ENCODE measurements at regions not wholly inside any gene's neighbourhood (a gene's known extent, or its start where the extent isn't known, plus 50 kb on each side); places are given as distances from the start of the nearest gene placed in this dataset.
A peak's percentile ranks its signal among the peaks of the same experiment; 100 is the strongest.

DNA sequence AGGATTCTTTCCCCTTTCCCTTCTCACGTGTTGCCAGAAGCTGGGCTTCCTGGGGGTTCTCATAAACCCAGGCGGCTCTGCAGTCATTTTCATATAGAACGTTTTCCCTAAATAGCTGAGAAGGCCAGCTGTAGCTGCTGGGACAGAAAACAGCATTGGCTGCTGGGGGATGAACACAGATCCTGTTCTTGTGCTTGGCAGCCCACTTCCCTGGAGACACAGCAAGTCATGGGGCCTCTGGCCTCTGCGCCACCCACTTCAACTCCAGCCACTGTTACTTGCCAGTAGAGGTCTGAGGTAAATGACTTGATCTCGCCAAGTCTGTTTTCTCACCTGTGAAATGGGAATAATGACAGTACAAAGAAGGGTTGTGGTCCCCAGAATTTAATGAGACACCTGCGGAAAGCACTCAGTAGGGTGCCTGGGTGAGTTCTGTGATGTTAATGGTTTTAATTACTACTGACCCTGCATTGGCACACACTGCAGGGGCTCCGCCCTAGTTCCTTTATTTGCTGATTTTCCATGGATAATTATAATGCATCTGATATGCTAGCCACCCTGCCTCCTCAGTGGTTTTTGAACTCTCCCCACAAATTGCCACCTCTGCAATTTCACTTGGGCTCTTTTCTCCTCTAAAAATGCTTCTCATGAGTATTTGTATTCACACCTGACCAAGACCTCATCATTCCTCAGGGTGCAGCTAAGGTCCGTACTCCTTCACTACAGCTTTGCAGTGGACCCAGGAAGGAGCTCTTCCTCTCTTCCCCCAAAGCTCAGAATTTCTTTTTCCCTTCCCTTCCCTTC, 274.7 kb downstream of the RPLP1 start:
- no peak for DNase-seq (ENCODE audit: low read depth)
- H3K4me3 ChIP-seq (ENCODE audit: low read depth, low read length) = no peak overlapping the region
- TF ChIP-seq, protein P1, sequence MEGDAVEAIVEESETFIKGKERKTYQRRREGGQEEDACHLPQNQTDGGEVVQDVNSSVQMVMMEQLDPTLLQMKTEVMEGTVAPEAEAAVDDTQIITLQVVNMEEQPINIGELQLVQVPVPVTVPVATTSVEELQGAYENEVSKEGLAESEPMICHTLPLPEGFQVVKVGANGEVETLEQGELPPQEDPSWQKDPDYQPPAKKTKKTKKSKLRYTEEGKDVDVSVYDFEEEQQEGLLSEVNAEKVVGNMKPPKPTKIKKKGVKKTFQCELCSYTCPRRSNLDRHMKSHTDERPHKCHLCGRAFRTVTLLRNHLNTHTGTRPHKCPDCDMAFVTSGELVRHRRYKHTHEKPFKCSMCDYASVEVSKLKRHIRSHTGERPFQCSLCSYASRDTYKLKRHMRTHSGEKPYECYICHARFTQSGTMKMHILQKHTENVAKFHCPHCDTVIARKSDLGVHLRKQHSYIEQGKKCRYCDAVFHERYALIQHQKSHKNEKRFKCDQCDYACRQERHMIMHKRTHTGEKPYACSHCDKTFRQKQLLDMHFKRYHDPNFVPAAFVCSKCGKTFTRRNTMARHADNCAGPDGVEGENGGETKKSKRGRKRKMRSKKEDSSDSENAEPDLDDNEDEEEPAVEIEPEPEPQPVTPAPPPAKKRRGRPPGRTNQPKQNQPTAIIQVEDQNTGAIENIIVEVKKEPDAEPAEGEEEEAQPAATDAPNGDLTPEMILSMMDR (IDR thresholded peaks at IDR 0.05; ENCODE audit: insufficient read depth, low read length) = no peak

DNA sequence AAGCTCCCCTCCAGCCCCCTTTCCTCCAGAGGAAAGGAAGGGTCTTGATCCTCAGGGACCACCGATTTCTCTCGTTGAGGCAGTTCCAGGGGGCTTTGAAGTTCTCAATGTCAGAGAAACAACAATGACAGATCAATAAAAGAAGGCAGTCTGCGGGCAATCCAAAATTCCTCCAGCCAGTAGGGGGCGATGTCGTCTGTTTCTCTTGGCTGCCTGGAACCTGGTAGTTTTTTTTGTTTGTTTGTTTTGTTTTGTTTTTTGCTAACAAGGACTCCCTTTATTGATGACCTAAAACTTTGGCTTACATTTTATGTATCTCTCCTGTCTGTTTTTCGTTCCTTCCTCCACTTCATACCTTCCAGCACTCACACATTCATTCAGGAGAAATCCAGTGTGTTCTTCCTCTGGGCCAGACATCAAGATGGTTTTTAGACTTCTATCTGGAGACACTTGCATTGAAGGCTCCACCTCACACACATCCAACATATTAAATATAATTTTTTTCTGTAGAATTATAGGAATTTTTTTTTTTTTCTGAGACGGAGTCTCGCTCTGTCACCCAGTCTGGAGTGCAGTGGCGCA, 276.6 kb downstream of the RPLP1 start:
- DNase-seq (ENCODE audit: low read depth) = peak; percentile 40
- H3K4me3 ChIP-seq (ENCODE audit: low read depth, low read length) = no peak overlapping the region
- TF ChIP-seq, protein P1 (IDR thresholded peaks at IDR 0.05; ENCODE audit: insufficient read depth, low read length) = peak; percentile 83

DNA sequence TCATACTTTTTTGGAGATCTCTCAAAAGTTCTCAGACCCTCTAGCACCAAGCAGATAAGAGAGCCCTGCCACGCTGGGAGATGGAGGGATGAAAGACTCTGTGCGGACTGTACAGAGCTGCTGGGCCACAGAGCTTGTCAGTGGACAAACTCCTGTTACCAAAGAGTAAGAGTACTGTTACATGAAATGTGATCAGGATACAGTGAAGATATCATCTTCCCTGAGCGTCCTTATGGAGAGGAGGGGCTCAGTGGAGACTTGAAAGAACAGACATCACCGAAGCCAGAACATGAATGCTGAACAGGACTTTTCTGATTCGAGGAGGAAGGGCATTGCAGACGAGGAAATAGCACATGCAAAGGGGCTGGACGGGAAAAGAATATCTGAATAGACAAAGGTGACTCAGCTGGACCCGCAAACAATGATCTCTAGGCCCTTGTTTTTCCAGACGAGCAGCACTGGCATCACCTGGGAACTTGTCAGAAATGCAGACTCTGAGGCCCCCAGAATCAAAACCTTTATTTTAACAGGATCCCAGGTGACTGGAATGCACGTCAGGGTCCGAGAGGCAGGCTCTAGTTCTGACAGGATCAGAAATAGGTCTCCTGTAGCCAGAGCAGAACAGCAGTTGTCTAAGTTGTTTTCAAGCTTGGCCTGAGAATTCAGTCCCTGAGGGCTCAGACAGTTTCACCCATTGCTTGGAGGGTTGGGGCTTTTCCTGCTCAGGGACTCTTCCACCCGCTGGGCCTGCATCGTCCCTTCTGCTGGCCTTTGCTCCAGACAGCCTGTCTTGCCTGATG, 277.9 kb downstream of the RPLP1 start:
- TF ChIP-seq, protein P1 (IDR thresholded peaks at IDR 0.05; ENCODE audit: insufficient read depth, low read length) = no peak
- no peak for DNase-seq (ENCODE audit: low read depth)
- no peak overlapping the region for H3K4me3 ChIP-seq (ENCODE audit: low read depth, low read length)

DNA sequence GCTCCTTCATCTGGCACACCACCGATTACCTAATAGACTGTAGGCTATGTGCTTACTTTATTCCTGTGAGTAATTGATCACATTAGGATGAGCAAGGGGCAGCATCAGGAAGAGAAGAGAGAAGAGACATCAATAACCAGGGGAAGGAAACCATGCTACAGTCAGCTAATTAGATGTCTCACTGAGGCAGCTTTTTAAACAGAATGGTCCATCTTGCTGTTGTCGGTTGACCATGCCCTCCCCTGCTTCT, 278.4 kb downstream of the RPLP1 start:
- TF ChIP-seq, protein P1 (IDR thresholded peaks at IDR 0.05; ENCODE audit: insufficient read depth, low read length) = no peak
- no peak for DNase-seq (ENCODE audit: low read depth)
- no peak overlapping the region for H3K4me3 ChIP-seq (ENCODE audit: low read depth, low read length)

DNA sequence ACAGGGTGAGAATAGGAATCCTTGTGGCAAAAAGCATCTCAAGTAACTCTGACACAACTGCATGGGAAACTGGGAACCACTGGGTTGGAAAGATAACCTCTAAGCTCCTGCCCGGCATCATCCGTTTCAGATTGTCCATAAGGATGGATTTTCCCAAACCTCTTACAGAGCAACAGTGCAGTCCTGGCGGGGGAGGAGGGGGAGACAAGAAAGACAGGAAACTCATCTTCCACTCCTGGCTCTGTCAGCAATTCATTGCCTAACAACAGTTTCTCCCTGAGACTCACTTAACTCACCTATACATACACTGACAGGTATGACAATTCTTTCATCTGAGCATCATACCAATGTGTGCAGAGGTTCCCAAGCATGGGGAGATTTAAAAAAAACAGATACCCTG, 279.0 kb downstream of the RPLP1 start:
- DNase-seq (ENCODE audit: low read depth) = no peak
- TF ChIP-seq, protein P1 (IDR thresholded peaks at IDR 0.05; ENCODE audit: insufficient read depth, low read length) = no peak
- H3K4me3 ChIP-seq (ENCODE audit: low read depth, low read length) = no peak overlapping the region

DNA sequence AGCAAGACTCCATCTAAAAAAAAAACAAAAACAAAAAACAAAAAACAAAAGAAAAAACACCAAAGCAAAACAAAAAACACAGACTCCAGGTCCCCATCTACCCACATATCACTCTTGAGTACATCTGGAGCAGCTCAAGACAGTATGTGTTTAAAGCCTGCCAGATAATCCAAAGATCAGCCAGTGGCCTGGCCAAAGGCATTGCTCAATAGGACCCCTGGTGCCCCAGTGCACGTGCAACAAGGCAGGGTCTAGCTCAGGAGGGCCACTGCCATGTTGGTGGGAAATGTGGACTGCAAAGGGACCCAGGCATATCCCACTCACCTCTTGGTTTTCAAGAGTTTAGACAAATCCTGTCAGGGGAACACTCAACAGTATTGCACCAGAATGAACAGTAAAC, 279.5 kb downstream of the RPLP1 start:
- DNase-seq (ENCODE audit: low read depth) = no peak
- TF ChIP-seq, protein P1 (IDR thresholded peaks at IDR 0.05; ENCODE audit: insufficient read depth, low read length) = no peak
- no peak overlapping the region for H3K4me3 ChIP-seq (ENCODE audit: low read depth, low read length)
